Gastroesophageal sphincter (tissue), 4 donors: ENCODE measurements at regions not wholly inside any gene's neighbourhood (a gene's known extent, or its start where the extent isn't known, plus 50 kb on each side); places are given as distances from the start of the nearest gene placed in this dataset.

Experiments
- ATAC-seq: fragments of 150-250 bp; one replicate; pipeline ENCODE4 v1.9.1; 2016; ENCODE audit warnings: mild to moderate bottlenecking, moderate library complexity
- H3K27ac ChIP-seq, 4 donors: fragments of 200-600 bp; sonication (generic) in 3 of 4; 1 replicate in 3 of 4; 2 replicates in 1 of 4; pipeline ENCODE4 v1.5.1; 2016 to 2019
- H3K27me3 ChIP-seq: fragments of 200-600 bp; sonication (generic); one replicate; pipeline ENCODE4 v1.5.1; 2019
- H3K36me3 ChIP-seq, 2 donors: fragments of 200-600 bp; sonication (generic); one replicate each; pipeline ENCODE4 v1.5.1; 2019; ENCODE audit warnings: control low read depth in 1 of 2
- H3K4me1 ChIP-seq, 3 donors: fragments of 200-600 bp; sonication (generic); 1 replicate in 2 of 3; 2 replicates in 1 of 3; pipeline ENCODE4 v1.5.1; 2016 to 2019; ENCODE audit warnings: control low read depth in 2 of 3
- H3K4me3 ChIP-seq, 2 donors: fragments of 200-600 bp; sonication (generic); one replicate each; pipeline ENCODE4 v1.5.1; 2019; ENCODE audit warnings: mild to moderate bottlenecking in 1 of 2, moderate library complexity in 1 of 2
- H3K9me3 ChIP-seq, 3 donors: fragments of 200-600 bp; sonication (generic); one replicate each; pipeline ENCODE4 v1.5.1; 2017 to 2019; ENCODE audit warnings: control low read depth in 2 of 3
- CTCF ChIP-seq, 4 experiments: fragments of 200-600 bp in 2 of 4; fragments of 450-650 bp in 2 of 4; sonication (generic) in 1 of 4; IDR thresholded peaks; one replicate each; pipeline ENCODE4 v1.5.1; 2017 to 2019; ENCODE audit warnings: antibody characterized with exemption in 4 of 4, mild to moderate bottlenecking in 2 of 4, moderate library complexity in 2 of 4
- EP300 ChIP-seq: sonication (generic); formaldehyde crosslinking; IDR thresholded peaks from one replicate; pipeline ENCODE4 v1.6.1; 2017; ENCODE audit warnings: antibody characterized with exemption, mild to moderate bottlenecking
- POLR2A ChIP-seq, 2 donors: fragments of 450-650 bp; IDR thresholded peaks; one replicate each; pipeline ENCODE4 v1.6.1; 2017; ENCODE audit warnings: antibody characterized with exemption in 2 of 2, mild to moderate bottlenecking in 2 of 2, moderate library complexity in 1 of 2
- POLR2AphosphoS5 ChIP-seq: sonication (generic); formaldehyde crosslinking; IDR thresholded peaks from one replicate; pipeline ENCODE4 v1.6.1; 2017; ENCODE audit warnings: antibody characterized with exemption
- WGBS, 2 donors: methylation state at CpG; one replicate each; pipeline ENCODE4 v1.1.5; 2018; ENCODE audit warnings: low coverage in 1 of 2; 5-methylcytosine and 5-hydroxymethylcytosine counted together

GRCh38 chr5:57315941-57316340 lies 142.1 kb downstream of the GPBP1 start:
- Histone ChIP-seq H3K4me3 (no peak overlapping the region), H3K4me1 (peaks cover 0 to 12% (median 0%) of the 10 kb centered on the region in 3 donors), H3K9me3 (no peaks in the 10 kb centered on the region), H3K27ac (no peak overlapping the region), H3K27me3 (no peaks in the 10 kb centered on the region), H3K36me3 (no peaks in the 10 kb centered on the region)
- no peak for TF ChIP-seq POLR2AphosphoS5
- TF ChIP-seq CTCF (IDR thresholded peaks at IDR 0.05) = no peak
- TF ChIP-seq EP300 = no peak
- no peak for TF ChIP-seq POLR2A (IDR thresholded peaks at IDR 0.05)
- ATAC-seq = no peak
- 85 to 96% methylated on average over 2 to 3 of the region's 3 CpGs for WGBS, 2 donors
